Prostate gland (tissue), 2 donors: ENCODE measurements at regions not wholly inside any gene's neighbourhood (a gene's known extent, or its start where the extent isn't known, plus 50 kb on each side); places are given as distances from the start of the nearest gene placed in this dataset.
"Not testable (repeated sequence)": the region's sequence is repeated elsewhere in the genome, so short reads cannot be mapped to it uniquely, and the experiment has no call there.

Source experiments
- DNase-seq: peaks from one replicate; pipeline ENCODE4 v3.0.0-alpha.2; 2019; ENCODE audit warnings: low spot score
- H3K27ac ChIP-seq, 2 donors: fragments of 200-600 bp; sonication (generic); 2 replicates each; pipeline ENCODE4 v1.5.1; 2017 to 2019
- H3K27me3 ChIP-seq: fragments of 200-600 bp; sonication (generic); replicated peaks from 2 replicates; pipeline ENCODE4 v1.5.1; 2019; ENCODE audit not compliant: insufficient read depth
- H3K36me3 ChIP-seq, 2 donors: fragments of 200-600 bp; sonication (generic); 1 replicate in 1 of 2; 2 replicates in 1 of 2; pipeline versions ENCODE4 v1.5.1 to v1.8.1; 2017 to 2019
- H3K4me1 ChIP-seq: fragments of 200-600 bp; sonication (generic); replicated peaks from 2 replicates; pipeline ENCODE4 v1.5.1; 2019
- H3K4me3 ChIP-seq, 2 donors: fragments of 200-600 bp; sonication (generic); 2 replicates each; pipeline ENCODE4 v1.5.1; 2017 to 2019
- H3K9me3 ChIP-seq: fragments of 200-600 bp; sonication (generic); 2 replicates; pipeline ENCODE4 v1.5.1; 2017
- POLR2A ChIP-seq: fragments of 450-650 bp; IDR thresholded peaks from one replicate; pipeline ENCODE4 v1.6.1; 2016; ENCODE audit warnings: antibody characterized with exemption, mild to moderate bottlenecking
- POLR2AphosphoS5 ChIP-seq: sonication (generic); formaldehyde crosslinking; IDR thresholded peaks from one replicate; pipeline ENCODE4 v1.6.1; 2017; ENCODE audit warnings: antibody characterized with exemption
- WGBS: methylation state at CpG from one replicate; pipeline ENCODE4 v1.1.5; 2018; 5-methylcytosine and 5-hydroxymethylcytosine counted together
- intact Hi-C: fragments of 100-400 bp; cut with DNase I; formaldehyde crosslinking; loops from one replicate; pipeline ENCODE4 v1.14.2; 2022
- TF ChIP-seq, protein P1 (sequence below), 4 experiments: fragments of 200-600 bp in 2 of 4; fragments of 450-650 bp in 2 of 4; sonication (generic) in 2 of 4; IDR thresholded peaks; 1 replicate in 3 of 4; 2 replicates in 1 of 4; pipeline ENCODE4 v1.5.1; 2016 to 2019; ENCODE audit warnings: antibody characterized with exemption in 4 of 4, mild to moderate bottlenecking in 2 of 4, moderate library complexity in 2 of 4

DNA sequence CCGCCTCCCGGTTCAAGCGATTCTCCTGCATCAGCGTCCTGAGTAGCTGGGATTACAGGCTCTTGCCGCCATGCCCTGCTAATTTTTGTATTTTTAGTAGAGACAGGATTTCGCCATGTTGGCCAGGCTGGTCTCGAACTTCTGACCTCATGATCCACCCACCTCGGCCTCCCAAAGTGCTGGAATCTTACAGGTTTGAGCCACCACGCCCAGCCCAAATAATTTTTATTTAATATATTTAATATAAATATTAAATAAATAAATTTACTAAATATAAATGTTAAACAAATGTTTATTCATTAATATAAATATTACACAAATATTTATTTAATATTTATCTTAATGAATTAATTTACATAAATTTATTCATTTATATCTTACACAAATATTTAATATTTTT lies 120.2 kb downstream of the SHOX start:
- Histone ChIP-seq H3K4me3 (no peak overlapping the region), H3K27me3 (no peaks in the 10 kb centered on the region), H3K4me1 (no peaks in the 10 kb centered on the region), H3K36me3 (no peaks in the 10 kb centered on the region), H3K9me3 (no peaks in the 10 kb centered on the region), H3K27ac (no peak overlapping the region)
- intact Hi-C loops = no loop called here
- no peak for TF ChIP-seq POLR2AphosphoS5
- TF ChIP-seq POLR2A = no peak
- TF ChIP-seq, protein P1, sequence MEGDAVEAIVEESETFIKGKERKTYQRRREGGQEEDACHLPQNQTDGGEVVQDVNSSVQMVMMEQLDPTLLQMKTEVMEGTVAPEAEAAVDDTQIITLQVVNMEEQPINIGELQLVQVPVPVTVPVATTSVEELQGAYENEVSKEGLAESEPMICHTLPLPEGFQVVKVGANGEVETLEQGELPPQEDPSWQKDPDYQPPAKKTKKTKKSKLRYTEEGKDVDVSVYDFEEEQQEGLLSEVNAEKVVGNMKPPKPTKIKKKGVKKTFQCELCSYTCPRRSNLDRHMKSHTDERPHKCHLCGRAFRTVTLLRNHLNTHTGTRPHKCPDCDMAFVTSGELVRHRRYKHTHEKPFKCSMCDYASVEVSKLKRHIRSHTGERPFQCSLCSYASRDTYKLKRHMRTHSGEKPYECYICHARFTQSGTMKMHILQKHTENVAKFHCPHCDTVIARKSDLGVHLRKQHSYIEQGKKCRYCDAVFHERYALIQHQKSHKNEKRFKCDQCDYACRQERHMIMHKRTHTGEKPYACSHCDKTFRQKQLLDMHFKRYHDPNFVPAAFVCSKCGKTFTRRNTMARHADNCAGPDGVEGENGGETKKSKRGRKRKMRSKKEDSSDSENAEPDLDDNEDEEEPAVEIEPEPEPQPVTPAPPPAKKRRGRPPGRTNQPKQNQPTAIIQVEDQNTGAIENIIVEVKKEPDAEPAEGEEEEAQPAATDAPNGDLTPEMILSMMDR (IDR thresholded peaks at IDR 0.05) = no peak
- WGBS = 90% methylated on average over 9 of the region's 9 CpGs
- DNase-seq = no peak

DNA sequence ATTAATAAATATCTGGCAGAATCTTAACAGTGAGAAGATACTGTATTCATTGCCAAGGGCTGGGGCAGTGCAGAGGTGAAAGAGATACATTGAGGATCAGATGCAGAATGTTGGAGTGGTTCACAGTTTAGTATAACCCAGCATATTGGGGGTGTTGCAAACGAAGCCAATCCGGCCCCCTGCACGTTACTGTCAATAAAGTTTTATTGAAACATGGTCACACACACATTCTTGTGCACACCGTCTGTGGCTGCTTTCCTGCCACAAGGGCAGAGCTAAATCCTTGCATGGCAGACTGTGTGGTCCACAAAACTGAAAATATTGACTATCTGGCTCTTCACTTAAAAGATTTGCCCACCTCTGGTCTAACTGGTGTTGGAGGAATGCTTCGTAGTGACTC lies 119.7 kb downstream of the SHOX start:
- Histone ChIP-seq H3K4me1 (no peaks in the 10 kb centered on the region), H3K9me3 (no peaks in the 10 kb centered on the region), H3K27me3 (no peaks in the 10 kb centered on the region), H3K4me3 (no peak overlapping the region), H3K36me3 (no peaks in the 10 kb centered on the region), H3K27ac (no peak overlapping the region)
- no peak for DNase-seq
- intact Hi-C loops = no loop called here
- TF ChIP-seq, protein P1 (IDR thresholded peaks at IDR 0.05) = no peak
- TF ChIP-seq POLR2A (no peak), POLR2AphosphoS5 (no peak)
- 76% methylated on average over 5 of the region's 5 CpGs for WGBS

DNA sequence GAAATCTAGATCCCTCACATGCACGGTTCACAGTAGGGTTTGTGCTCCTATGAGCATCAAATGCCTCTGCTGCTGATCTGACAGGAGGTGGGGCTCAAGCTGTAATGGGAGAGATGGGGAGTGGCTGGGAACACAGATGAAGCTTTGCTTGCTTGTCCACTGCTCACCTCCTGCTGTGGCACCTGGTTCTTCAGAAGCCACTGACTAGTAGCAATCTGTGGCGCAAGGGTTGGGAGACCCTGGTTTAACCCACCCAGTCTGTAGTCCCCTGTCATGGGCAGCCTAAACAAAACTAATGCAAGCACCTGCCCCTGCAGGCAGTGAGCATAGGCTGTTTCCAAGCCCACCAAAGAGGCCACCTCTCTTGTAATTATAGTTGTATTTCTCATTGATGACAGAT lies 116.6 kb downstream of the SHOX start:
- no peak overlapping the region for H3K27ac ChIP-seq
- no peaks in the 10 kb centered on the region for H3K4me1 ChIP-seq
- no peak overlapping the region for H3K4me3 ChIP-seq
- no peaks in the 10 kb centered on the region for H3K27me3 ChIP-seq
- H3K36me3 ChIP-seq = no peaks in the 10 kb centered on the region
- TF ChIP-seq POLR2A (no peak), POLR2AphosphoS5 (no peak)
- TF ChIP-seq, protein P1 (IDR thresholded peaks at IDR 0.05) = no peak
- WGBS = 75% methylated on average over 2 of the region's 2 CpGs
- H3K9me3 ChIP-seq = no peaks in the 10 kb centered on the region
- no peak for DNase-seq
- intact Hi-C loops = no loop called here

DNA sequence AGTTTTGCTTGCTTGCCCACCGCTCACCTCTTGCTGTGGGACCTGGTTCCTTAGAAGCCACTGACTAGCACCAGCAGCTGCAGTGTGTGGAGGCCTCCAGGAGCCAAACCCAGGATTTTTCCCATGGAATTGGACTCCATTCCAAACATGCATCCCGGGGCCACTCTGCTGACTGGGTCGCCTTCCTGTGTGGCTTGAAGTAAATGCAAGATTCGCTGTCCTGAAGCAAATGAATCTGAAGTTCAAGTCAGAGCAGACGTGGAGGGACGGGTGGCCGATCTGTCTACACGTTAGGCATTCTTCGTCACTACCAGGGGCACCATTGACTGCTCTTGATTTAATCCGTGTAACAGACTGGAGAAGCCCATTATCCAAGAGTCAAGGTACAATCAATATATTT lies 109.0 kb downstream of the SHOX start:
- Histone ChIP-seq H3K36me3 (no peaks in the 10 kb centered on the region), H3K9me3 (no peaks in the 10 kb centered on the region), H3K4me1 (no peaks in the 10 kb centered on the region), H3K4me3 (no peak overlapping the region), H3K27me3 (no peaks in the 10 kb centered on the region), H3K27ac (no peak overlapping the region)
- intact Hi-C loops = no loop called here
- TF ChIP-seq, protein P1 (IDR thresholded peaks at IDR 0.05) = no peak
- TF ChIP-seq POLR2A = no peak
- DNase-seq = no peak
- WGBS = 71% methylated on average over 10 of the region's 10 CpGs

DNA sequence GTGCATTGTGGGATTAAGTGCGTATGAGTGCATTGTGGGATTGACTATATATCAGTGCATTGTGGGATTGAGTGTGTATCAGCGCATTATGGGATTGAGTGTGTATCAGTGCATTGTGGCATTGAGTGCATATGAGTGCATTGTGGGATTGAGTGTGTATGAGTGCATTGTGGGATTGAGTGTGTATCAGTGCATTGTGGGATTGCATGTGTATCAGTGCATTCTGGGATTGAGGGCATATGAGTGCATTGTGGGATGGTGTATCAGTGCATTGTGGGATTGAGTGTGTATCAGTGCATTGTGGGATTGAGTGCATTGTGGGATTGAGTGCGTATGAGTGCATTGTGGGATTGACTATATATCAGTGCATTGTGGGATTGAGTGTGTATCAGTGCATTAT lies 106.4 kb downstream of the SHOX start:
- H3K27me3 ChIP-seq, H3K36me3 ChIP-seq, H3K4me1 ChIP-seq, H3K27ac ChIP-seq, intact Hi-C loops, H3K4me3 ChIP-seq, H3K9me3 ChIP-seq, DNase-seq: not testable (repeated sequence)
- 95% methylated on average over 3 of the region's 3 CpGs for WGBS

DNA sequence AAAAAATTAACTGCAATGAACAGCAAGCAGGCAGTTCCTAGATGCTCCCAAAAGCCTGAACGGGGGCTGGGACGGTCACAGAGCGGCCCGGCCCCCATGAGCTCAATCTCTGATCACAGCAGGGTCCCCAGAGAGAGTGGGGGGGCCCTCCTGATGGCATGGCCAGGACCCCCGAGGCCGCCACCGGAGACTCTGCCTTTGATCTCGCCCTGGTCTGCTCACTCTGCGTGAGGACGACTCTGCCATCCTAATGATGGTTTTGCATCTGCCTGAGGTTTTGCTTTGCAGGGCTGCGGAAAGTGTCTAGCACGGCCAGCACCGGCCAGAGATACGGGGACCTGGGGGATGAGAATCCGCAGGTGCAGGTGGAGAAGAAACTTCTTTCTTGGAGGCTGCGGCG lies 103.8 kb downstream of the SHOX start:
- no peak for TF ChIP-seq POLR2AphosphoS5
- Histone ChIP-seq H3K27me3 (no peaks in the 10 kb centered on the region), H3K4me1 (no peaks in the 10 kb centered on the region), H3K9me3 (no peaks in the 10 kb centered on the region), H3K4me3 (no peak overlapping the region), H3K36me3 (no peaks in the 10 kb centered on the region), H3K27ac (no peak overlapping the region)
- WGBS = 46% methylated on average over 17 of the region's 17 CpGs
- DNase-seq = no peak
- intact Hi-C loops = no loop called here
